Fibroblast of lung (primary cell): ENCODE measurements at regions not wholly inside any gene's neighbourhood (a gene's known extent, or its start where the extent isn't known, plus 50 kb on each side); places are given as distances from the start of the nearest gene placed in this dataset.
A peak's percentile ranks its signal among the peaks of the same experiment; 100 is the strongest.

Experiments
- DNase-seq, 2 donors: peaks; one replicate each; pipeline versions ENCODE4 v3.0.0 to v3.0.0-alpha.2; 2010; ENCODE audit warnings: low read depth in 2 of 2
- H2AFZ ChIP-seq: 2 replicates; pipeline ENCODE4 v1.5.1; 2012; ENCODE audit warnings: low read length, control low read depth, inconsistent platforms
- H3K27ac ChIP-seq: 2 replicates; pipeline ENCODE4 v1.5.1; 2011; ENCODE audit warnings: low read length, control low read depth; ENCODE audit not compliant: insufficient read depth
- H3K27me3 ChIP-seq: 2 replicates; pipeline ENCODE4 v1.5.1; 2011; ENCODE audit warnings: mild to moderate bottlenecking, low read length; ENCODE audit not compliant: control insufficient read depth, insufficient read depth
- H3K36me3 ChIP-seq: 2 replicates; pipeline ENCODE4 v1.5.1; 2011; ENCODE audit warnings: low read length; ENCODE audit not compliant: control insufficient read depth, insufficient read depth
- H3K4me1 ChIP-seq: 2 replicates; pipeline ENCODE4 v1.5.1; 2011; ENCODE audit warnings: low read length; ENCODE audit not compliant: control insufficient read depth, insufficient read depth; ENCODE audit errors: extremely low read depth
- H3K4me2 ChIP-seq: 2 replicates; pipeline ENCODE4 v1.5.1; 2011; ENCODE audit warnings: low read length, control low read depth; ENCODE audit not compliant: insufficient read depth; ENCODE audit errors: extremely low read depth
- H3K4me3 ChIP-seq, 4 experiments: fragments of 200-600 bp in 1 of 4; sonication (generic) in 1 of 4; replicated peaks in 1 of 4; 2 replicates each; pipeline ENCODE4 v1.5.1; 2011 to 2016; ENCODE audit warnings: low read length in 4 of 4, low read depth in 3 of 4, mild to moderate bottlenecking in 3 of 4, control low read depth in 2 of 4, inconsistent platforms in 1 of 4, mixed read lengths in 1 of 4; ENCODE audit not compliant: insufficient read depth in 1 of 4; ENCODE audit errors: control extremely low read depth in 1 of 4
- H3K79me2 ChIP-seq: 2 replicates; pipeline ENCODE4 v1.5.1; 2012; ENCODE audit warnings: mild to moderate bottlenecking, low read length, inconsistent platforms; ENCODE audit not compliant: control insufficient read depth, insufficient read depth
- H3K9ac ChIP-seq: 2 replicates; pipeline ENCODE4 v1.5.1; 2011; ENCODE audit warnings: mild to moderate bottlenecking, low read length, control low read depth; ENCODE audit not compliant: insufficient read depth
- H3K9me3 ChIP-seq: 2 replicates; pipeline ENCODE4 v1.5.1; 2012; ENCODE audit warnings: low read depth, low read length; ENCODE audit not compliant: control insufficient read depth, insufficient read depth
- H4K20me1 ChIP-seq: 2 replicates; pipeline ENCODE4 v1.5.1; 2011; ENCODE audit warnings: low read length; ENCODE audit not compliant: control insufficient read depth, insufficient read depth; ENCODE audit errors: extremely low read depth
- EZH2 ChIP-seq: IDR thresholded peaks from 2 replicates; pipeline ENCODE4 v1.5.1; 2012; ENCODE audit warnings: low read length, control low read depth, mild to moderate bottlenecking; ENCODE audit errors: missing control alignments
- TF ChIP-seq, protein P1 (sequence below), 2 donors: IDR thresholded peaks in 1 of 2; conservative IDR thresholded peaks in 1 of 2; 1 replicate in 1 of 2; 2 replicates in 1 of 2; pipeline ENCODE4 v1.5.1; 2011 to 2012; ENCODE audit warnings: low read length in 2 of 2, control low read depth in 1 of 2, inconsistent platforms in 1 of 2, low read depth in 1 of 2, mild to moderate bottlenecking in 1 of 2

DNA sequence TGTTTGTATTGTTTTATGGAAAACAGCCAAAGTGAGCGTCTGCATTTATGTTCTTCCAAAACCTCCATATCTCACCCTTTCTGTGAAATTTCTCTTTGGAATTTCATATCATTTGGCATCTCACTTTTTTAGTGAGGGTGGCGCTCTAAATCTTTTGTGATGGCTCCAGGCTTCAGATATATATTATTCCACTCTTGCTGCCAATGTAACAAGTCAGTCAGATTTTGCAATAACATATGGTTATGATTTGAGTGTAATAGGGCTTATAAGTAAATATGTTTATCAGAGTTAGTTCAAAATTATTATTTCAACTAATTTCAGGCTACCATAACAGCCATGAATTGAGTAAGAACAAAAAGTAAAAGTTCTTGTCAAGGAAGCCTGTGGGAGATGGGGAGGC lies 314.7 kb downstream of the PDGFC start:
- no peaks in the 10 kb centered on the region for H3K9me3 ChIP-seq
- H3K79me2 ChIP-seq = no peaks in the 10 kb centered on the region
- H3K4me2 ChIP-seq = no peak overlapping the region
- no peaks in the 10 kb centered on the region for H3K36me3 ChIP-seq
- no peaks in the 10 kb centered on the region for H3K27me3 ChIP-seq
- H3K9ac ChIP-seq = no peak overlapping the region
- TF ChIP-seq, protein P1, sequence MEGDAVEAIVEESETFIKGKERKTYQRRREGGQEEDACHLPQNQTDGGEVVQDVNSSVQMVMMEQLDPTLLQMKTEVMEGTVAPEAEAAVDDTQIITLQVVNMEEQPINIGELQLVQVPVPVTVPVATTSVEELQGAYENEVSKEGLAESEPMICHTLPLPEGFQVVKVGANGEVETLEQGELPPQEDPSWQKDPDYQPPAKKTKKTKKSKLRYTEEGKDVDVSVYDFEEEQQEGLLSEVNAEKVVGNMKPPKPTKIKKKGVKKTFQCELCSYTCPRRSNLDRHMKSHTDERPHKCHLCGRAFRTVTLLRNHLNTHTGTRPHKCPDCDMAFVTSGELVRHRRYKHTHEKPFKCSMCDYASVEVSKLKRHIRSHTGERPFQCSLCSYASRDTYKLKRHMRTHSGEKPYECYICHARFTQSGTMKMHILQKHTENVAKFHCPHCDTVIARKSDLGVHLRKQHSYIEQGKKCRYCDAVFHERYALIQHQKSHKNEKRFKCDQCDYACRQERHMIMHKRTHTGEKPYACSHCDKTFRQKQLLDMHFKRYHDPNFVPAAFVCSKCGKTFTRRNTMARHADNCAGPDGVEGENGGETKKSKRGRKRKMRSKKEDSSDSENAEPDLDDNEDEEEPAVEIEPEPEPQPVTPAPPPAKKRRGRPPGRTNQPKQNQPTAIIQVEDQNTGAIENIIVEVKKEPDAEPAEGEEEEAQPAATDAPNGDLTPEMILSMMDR (conservative IDR thresholded peaks at IDR 0.05 in 1 of 2, IDR thresholded peaks at IDR 0.05 in 1 of 2; ENCODE audit: low read depth in 1 of 2, low read length in 2 of 2) = no peak
- no peak for TF ChIP-seq EZH2
- H3K4me3 ChIP-seq = no peak overlapping the region
- peak in 1 of 2 donors; percentile 56 for DNase-seq
- no peak overlapping the region for H2AFZ ChIP-seq
- H4K20me1 ChIP-seq = no peaks in the 10 kb centered on the region
- H3K27ac ChIP-seq = no peak overlapping the region
- no peaks in the 10 kb centered on the region for H3K4me1 ChIP-seq

DNA sequence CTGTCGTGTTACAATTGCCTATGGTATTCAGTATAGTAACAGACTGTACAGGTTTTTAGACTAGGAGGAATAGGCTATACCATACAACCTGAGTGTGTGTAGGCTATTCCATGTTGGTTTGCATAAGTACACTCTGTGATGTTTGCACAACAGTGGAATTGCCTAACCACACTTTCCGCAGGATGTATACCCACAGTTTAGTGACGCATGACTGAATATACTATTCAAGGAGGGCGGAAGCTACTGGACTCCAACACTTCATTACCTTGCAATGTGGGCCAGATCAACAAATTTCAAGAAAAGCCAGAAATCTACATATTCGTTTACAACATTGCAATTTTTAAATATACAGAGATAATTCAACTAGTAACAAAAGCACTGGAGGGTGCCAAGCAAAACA lies 317.2 kb downstream of the PDGFC start:
- H3K4me3 ChIP-seq = no peak overlapping the region
- peak in 1 of 2 donors; percentile 85 for DNase-seq
- H3K36me3 ChIP-seq = no peaks in the 10 kb centered on the region
- no peaks in the 10 kb centered on the region for H4K20me1 ChIP-seq
- no peaks in the 10 kb centered on the region for H3K4me1 ChIP-seq
- TF ChIP-seq, protein P1 (conservative IDR thresholded peaks at IDR 0.05 in 1 of 2, IDR thresholded peaks at IDR 0.05 in 1 of 2; ENCODE audit: low read depth in 1 of 2, low read length in 2 of 2) = no peak
- no peak for TF ChIP-seq EZH2
- no peaks in the 10 kb centered on the region for H3K79me2 ChIP-seq
- H3K9me3 ChIP-seq = no peaks in the 10 kb centered on the region
- no peak overlapping the region for H3K4me2 ChIP-seq
- no peak overlapping the region for H3K9ac ChIP-seq
- H2AFZ ChIP-seq = no peak overlapping the region
- H3K27me3 ChIP-seq = no peaks in the 10 kb centered on the region
- no peak overlapping the region for H3K27ac ChIP-seq

DNA sequence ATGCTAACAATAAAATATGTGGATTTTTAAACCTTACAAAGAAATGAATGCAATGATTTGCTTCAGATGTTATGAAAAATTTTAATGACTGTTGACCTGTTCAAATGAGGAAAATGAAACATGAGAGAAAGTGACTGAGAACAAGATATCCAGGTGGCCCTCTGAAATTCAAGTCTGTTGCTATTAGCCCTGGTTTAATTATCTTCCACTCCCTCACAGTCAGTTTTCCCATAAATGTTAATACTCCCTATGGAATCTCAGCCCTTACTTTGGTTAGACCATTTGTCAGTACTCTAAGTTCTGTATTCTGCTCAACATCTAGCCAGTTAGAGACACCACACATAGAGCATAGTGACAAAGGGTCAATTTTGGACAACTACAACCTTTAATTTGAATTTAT lies 327.8 kb downstream of the PDGFC start:
- no peak overlapping the region for H3K27ac ChIP-seq
- TF ChIP-seq EZH2 = no peak
- TF ChIP-seq, protein P1 (conservative IDR thresholded peaks at IDR 0.05 in 1 of 2, IDR thresholded peaks at IDR 0.05 in 1 of 2; ENCODE audit: low read depth in 1 of 2, low read length in 2 of 2) = no peak
- no peak overlapping the region for H3K4me2 ChIP-seq
- no peaks in the 10 kb centered on the region for H3K36me3 ChIP-seq
- H3K4me3 ChIP-seq = no peak overlapping the region
- no peaks in the 10 kb centered on the region for H3K9me3 ChIP-seq
- no peak overlapping the region for H2AFZ ChIP-seq
- peaks cover 6% of the 10 kb centered on the region for H3K4me1 ChIP-seq
- H3K27me3 ChIP-seq = no peaks in the 10 kb centered on the region
- no peaks in the 10 kb centered on the region for H4K20me1 ChIP-seq
- no peak for DNase-seq
- no peak overlapping the region for H3K9ac ChIP-seq
- H3K79me2 ChIP-seq = no peaks in the 10 kb centered on the region
